ENCODE measurements at regions not wholly inside any gene's neighbourhood (a gene's known extent, or its start where the extent isn't known, plus 50 kb on each side); places are given as distances from the start of the nearest gene placed in this dataset.
A peak's percentile ranks its signal among the peaks of the same experiment; 100 is the strongest.

GRCh38 chr2:176544991-176545956 is 276.0 kb downstream of the MTX2 start:
- TF ChIP-seq GATA3 (IDR thresholded peaks at IDR 0.05; ENCODE audit: low read depth, low read length) (no peak), GATA2 (IDR thresholded peaks at IDR 0.05; ENCODE audit: low read depth, low read length) (no peak)

GRCh38 chr2:176546550-176546949 is 277.3 kb downstream of the MTX2 start:
- TF ChIP-seq GATA2 (IDR thresholded peaks at IDR 0.05; ENCODE audit: low read depth, low read length): no peak
- no peak for TF ChIP-seq GATA3 (IDR thresholded peaks at IDR 0.05; ENCODE audit: low read depth, low read length)

- TF ChIP-seq GATA3 (IDR thresholded peaks at IDR 0.05; ENCODE audit: low read depth, low read length): no peak
- TF ChIP-seq GATA2 (IDR thresholded peaks at IDR 0.05; ENCODE audit: low read depth, low read length): no peak
Observed at GRCh38 chr2:176552501-176553135, 283.4 kb downstream of the MTX2 start.

GRCh38 chr2:176553685-176554100 is 284.5 kb downstream of the MTX2 start:
- no peak for TF ChIP-seq GATA3 (IDR thresholded peaks at IDR 0.05; ENCODE audit: low read depth, low read length)
- TF ChIP-seq GATA2 (IDR thresholded peaks at IDR 0.05; ENCODE audit: low read depth, low read length): peak; percentile 77

- TF ChIP-seq GATA3 (IDR thresholded peaks at IDR 0.05; ENCODE audit: low read depth, low read length) (no peak), GATA2 (IDR thresholded peaks at IDR 0.05; ENCODE audit: low read depth, low read length) (peak; percentile 56)
Observed at GRCh38 chr2:176554101-176555048, 285.1 kb downstream of the MTX2 start.

GRCh38 chr2:176555112-176555511 is 285.9 kb downstream of the MTX2 start:
- TF ChIP-seq GATA3 (IDR thresholded peaks at IDR 0.05; ENCODE audit: low read depth, low read length) (no peak), GATA2 (IDR thresholded peaks at IDR 0.05; ENCODE audit: low read depth, low read length) (no peak)

GRCh38 chr2:176555781-176556180 is 286.5 kb downstream of the MTX2 start:
- TF ChIP-seq GATA2 (IDR thresholded peaks at IDR 0.05; ENCODE audit: low read depth, low read length): no peak
- TF ChIP-seq GATA3 (IDR thresholded peaks at IDR 0.05; ENCODE audit: low read depth, low read length): no peak

- TF ChIP-seq GATA3 (IDR thresholded peaks at IDR 0.05; ENCODE audit: low read depth, low read length) (no peak), GATA2 (IDR thresholded peaks at IDR 0.05; ENCODE audit: low read depth, low read length) (no peak)
Observed at GRCh38 chr2:176556373-176556772, 287.1 kb downstream of the MTX2 start.

- TF ChIP-seq GATA3 (IDR thresholded peaks at IDR 0.05; ENCODE audit: low read depth, low read length) (no peak), GATA2 (IDR thresholded peaks at IDR 0.05; ENCODE audit: low read depth, low read length) (no peak)
Observed at GRCh38 chr2:176557821-176558220, 288.6 kb downstream of the MTX2 start.

GRCh38 chr2:176558574-176559140 is 289.4 kb downstream of the MTX2 start:
- TF ChIP-seq GATA3 (IDR thresholded peaks at IDR 0.05; ENCODE audit: low read depth, low read length): no peak

- no peak for TF ChIP-seq GATA3 (IDR thresholded peaks at IDR 0.05; ENCODE audit: low read depth, low read length)
- TF ChIP-seq GATA2 (IDR thresholded peaks at IDR 0.05; ENCODE audit: low read depth, low read length): no peak
Observed at GRCh38 chr2:176560296-176560695, 291.1 kb downstream of the MTX2 start.

- TF ChIP-seq GATA2 (IDR thresholded peaks at IDR 0.05; ENCODE audit: low read depth, low read length) (no peak), GATA3 (IDR thresholded peaks at IDR 0.05; ENCODE audit: low read depth, low read length) (no peak)
Observed at GRCh38 chr2:176561706-176562105, 292.5 kb downstream of the MTX2 start.

- TF ChIP-seq GATA2 (IDR thresholded peaks at IDR 0.05; ENCODE audit: low read depth, low read length) (no peak), GATA3 (IDR thresholded peaks at IDR 0.05; ENCODE audit: low read depth, low read length) (no peak)
Observed at GRCh38 chr2:176562359-176563078, 293.3 kb downstream of the MTX2 start.

Data from SH-SY5Y (cell line).